ENCODE measurements at regions not wholly inside any gene's neighbourhood (a gene's known extent, or its start where the extent isn't known, plus 50 kb on each side); places are given as distances from the start of the nearest gene placed in this dataset.

DNA sequence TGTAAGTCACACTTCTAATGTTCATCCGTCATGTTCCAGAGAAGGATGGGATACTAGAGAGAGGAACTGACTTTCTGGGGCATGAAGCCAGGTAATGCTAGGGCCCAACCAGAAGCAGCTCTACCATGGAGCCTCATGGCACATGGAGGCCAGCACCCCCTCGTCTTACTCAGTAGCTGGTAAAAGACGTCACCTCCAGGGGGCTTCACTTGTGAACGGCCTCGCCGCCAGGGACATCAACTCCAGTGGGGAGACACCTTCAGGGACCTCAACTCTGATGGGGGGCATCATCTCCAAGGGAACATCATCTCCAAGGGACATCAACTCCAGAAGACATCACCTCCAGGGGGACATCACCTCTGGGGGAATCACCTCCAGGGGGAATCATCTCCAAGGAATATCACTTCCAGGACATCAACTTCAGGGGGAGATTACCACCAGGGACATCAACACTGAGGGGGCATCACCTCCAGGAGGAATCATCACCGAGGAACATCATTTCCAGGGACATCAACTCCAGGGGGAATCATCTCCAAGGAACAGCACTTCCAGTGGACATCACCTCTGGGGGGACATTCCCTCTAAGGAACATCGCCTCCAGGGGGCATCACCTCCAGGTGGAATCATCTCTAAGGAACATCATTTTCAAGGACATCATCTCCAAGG lies 168.4 kb downstream of the NDUFA10 start:
- TF ChIP-seq, protein P1, sequence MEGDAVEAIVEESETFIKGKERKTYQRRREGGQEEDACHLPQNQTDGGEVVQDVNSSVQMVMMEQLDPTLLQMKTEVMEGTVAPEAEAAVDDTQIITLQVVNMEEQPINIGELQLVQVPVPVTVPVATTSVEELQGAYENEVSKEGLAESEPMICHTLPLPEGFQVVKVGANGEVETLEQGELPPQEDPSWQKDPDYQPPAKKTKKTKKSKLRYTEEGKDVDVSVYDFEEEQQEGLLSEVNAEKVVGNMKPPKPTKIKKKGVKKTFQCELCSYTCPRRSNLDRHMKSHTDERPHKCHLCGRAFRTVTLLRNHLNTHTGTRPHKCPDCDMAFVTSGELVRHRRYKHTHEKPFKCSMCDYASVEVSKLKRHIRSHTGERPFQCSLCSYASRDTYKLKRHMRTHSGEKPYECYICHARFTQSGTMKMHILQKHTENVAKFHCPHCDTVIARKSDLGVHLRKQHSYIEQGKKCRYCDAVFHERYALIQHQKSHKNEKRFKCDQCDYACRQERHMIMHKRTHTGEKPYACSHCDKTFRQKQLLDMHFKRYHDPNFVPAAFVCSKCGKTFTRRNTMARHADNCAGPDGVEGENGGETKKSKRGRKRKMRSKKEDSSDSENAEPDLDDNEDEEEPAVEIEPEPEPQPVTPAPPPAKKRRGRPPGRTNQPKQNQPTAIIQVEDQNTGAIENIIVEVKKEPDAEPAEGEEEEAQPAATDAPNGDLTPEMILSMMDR (optimal IDR thresholded peaks at IDR 0.05 in 1 of 3, IDR thresholded peaks at IDR 0.05 in 1 of 3, conservative IDR thresholded peaks at IDR 0.05 in 1 of 3; ENCODE audit: extremely low read depth in 1 of 3, insufficient read depth in 2 of 3, low read length in 3 of 3), result no peak
- no peak for TF ChIP-seq EZH2 (IDR thresholded peaks at IDR 0.05; ENCODE audit: low read length)

All from keratinocyte (primary cell).